Activated CD4-positive, alpha-beta T cell treated with anti-CD3 and anti-CD28 coated beads, Interleukin-10, Interleukin-2, amounts not matched to agents 100 ng/mL and 50 ng/mL, durations not matched to agents 16 hours and 8 hours (primary cell): ENCODE measurements at regions not wholly inside any gene's neighbourhood (a gene's known extent, or its start where the extent isn't known, plus 50 kb on each side); places are given as distances from the start of the nearest gene placed in this dataset.

ENCODE experiments used
- DNase-seq: peaks from one replicate; pipeline ENCODE4 v3.0.0-alpha.2; 2020

DNA sequence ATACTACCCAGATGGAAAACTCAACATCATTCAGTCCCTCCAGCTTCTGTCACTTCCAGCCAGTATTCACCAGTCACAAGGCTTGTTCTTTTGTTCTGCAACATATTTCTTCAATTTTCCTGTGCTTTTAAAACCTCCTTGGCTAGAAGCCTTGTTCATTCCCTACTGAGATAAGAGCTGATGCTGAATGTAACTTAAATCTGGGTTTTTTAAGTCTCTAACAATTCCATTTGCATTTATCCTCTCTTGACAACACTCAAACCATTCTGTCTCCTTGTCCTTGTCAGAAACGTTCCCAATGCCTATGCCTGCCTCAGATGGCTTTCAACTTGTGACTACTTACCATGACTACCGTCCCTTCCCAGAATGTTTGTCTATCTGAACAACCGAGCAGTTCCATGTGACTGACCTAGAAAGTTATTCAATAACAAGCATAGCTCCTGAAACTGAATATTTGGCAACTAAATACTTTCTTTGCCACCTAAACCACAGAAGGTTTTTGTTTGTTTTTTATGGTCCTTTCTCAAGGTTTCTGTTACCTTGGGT is 682.9 kb upstream of the GALNTL6 start:
- DNase-seq, result no peak

DNA sequence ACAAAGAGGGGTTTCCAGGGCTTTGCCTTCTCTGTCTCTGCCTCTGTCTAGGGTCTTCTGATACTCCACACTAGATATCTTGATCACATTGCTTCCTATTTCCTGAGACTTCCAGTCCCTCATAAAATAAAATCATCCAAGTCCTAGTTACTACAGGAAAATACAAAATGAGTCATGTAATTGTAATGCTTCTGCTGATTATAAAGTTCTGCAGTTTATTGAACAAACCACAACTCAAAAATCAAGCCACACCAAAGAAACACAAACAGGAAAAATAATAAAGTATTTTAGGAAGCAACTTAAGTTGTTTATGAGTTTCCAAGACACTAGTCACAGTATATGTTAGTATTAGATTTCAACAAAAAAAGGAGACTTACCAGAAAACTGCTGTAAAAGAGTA is 695.1 kb upstream of the GALNTL6 start:
- no peak for DNase-seq

DNA sequence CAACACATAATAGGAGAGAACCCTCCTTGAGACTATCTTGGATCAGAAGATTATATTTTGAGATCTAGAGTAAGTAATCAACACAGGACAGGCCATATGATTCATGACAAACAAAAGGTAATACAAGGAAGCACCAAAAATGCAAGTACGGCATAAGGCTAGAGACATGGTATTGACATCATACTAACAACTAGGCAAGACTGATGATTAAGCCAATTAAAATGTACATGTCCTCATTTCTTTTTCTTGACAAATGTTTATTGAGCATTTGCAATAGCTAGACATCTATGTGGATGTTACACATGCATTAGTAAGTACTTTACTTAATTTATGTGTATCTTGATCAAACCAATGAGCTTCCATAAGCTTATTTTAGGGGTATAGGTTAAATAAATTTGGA is 695.7 kb upstream of the GALNTL6 start:
- DNase-seq, result no peak

GRCh38 chr4:171101845-171102244 is 711.4 kb upstream of the GALNTL6 start:
- no peak for DNase-seq

- no peak for DNase-seq
These were observed 726.1 kb upstream of the GALNTL6 start for GRCh38 chr4:171087089-171087488.

DNA sequence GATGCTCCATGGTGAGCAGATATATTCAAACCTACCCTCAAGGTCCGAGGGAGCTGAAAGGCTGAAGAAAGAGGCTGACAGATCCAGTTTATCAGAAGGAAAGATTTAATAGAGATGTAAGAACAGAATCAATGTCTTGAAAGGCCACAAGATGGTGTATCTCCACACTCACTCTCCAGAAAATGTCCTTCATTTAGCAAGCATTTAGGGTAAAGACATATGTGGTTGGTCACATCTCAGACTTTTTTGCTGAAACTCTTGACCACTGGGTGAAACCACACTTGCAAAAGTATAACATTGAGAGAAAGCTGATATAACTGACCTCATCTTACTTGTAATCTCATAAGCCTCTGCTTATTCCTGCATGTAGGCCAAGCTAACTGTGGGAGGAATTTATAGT is 745.8 kb upstream of the GALNTL6 start:
- no peak for DNase-seq

GRCh38 chr4:171049380-171049779 is 763.8 kb upstream of the GALNTL6 start:
- DNase-seq, result no peak

- no peak for DNase-seq
These were observed 770.1 kb upstream of the GALNTL6 start for GRCh38 chr4:171042989-171043524.

GRCh38 chr4:171035909-171036308 is 777.3 kb upstream of the GALNTL6 start:
- no peak for DNase-seq

DNA sequence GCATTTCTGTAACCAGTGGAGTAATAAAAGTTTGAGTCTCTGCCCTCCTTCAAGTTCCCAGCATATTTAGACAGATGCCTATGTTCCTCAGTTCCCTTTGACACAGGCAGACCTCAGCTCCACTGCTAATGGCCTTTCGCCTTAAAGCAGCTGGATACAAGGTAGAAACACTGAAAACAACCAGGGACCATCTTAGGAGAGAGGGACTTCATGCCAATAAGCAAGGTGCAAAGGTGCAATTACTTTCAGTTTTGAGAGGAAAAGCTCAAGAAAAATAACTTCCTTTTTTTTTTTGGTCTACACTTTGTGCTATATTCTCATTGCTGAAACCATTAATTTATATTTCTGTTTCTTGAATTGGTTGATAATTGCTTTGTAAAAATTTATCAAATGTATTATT is 781.9 kb upstream of the GALNTL6 start:
- DNase-seq, result no peak

GRCh38 chr4:171025776-171026175 is 787.4 kb upstream of the GALNTL6 start:
- DNase-seq, result no peak

DNA sequence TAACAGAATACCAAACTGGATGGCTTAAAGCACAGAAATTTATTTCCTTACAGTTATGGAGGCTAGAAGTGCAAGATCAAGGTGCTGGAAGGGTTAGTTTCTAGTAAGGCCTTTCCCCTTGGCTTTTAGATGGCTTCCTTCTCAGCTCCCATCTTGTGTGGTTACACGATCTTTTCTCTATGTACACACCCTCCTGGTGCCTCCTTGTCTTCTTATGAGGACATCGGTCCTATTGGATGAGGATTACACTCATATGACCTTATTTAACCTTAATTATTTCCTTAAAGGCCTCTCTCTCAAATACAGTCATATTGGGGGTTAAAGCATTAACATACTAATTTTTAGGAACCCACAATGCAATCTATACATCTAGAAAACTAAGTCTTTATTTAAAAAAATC is 787.9 kb upstream of the GALNTL6 start:
- DNase-seq, result no peak

DNA sequence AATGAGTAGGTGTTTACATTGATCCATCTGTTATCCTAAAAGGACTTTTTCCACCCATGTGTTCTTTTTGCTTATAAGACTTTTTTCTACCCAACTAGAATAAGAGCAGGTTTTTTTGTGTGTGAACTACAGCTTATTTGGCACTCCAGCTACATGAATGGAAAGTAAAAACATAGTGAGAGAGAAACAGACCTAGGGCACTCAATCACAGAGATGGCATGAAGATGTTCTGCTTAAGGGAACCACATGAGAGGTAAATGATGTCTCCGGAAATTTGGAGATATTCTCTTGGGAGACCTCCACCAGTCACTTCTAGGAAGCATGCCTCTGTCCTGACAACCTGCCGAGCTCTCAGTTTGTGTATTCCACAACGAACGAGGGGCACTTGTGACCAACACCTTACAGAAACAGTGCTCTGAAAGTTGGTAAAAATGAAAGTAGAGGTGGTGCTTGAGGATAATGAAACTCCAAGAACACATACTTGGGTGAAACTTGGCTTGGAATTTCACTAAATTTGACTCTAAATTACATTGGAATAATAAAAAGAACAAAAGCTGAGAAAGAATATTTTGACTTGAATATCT is 788.4 kb upstream of the GALNTL6 start:
- DNase-seq, result no peak

DNA sequence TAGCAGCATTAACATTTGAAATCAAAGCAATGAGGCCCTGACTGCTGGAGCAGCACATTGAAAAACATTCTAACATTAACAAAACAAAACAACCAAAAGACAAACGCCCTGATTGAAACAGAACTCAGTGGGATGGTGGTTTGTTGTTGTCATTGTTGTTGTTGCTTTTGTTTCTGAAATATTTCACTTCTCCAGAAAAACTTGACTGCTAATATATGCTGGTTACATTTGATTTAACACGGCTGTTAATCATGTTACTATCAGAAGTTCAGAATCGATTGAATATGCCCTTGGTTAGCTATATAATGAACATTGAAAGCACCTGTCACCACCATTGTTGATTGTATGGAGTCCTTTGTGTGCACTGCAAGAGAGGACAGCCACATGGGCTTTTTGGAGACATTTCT is 790.4 kb upstream of the GALNTL6 start:
- no peak for DNase-seq

- DNase-seq, result no peak
These were observed 795.6 kb upstream of the GALNTL6 start for GRCh38 chr4:171017593-171017992.

GRCh38 chr4:171016145-171016544 is 797.1 kb upstream of the GALNTL6 start:
- no peak for DNase-seq

DNA sequence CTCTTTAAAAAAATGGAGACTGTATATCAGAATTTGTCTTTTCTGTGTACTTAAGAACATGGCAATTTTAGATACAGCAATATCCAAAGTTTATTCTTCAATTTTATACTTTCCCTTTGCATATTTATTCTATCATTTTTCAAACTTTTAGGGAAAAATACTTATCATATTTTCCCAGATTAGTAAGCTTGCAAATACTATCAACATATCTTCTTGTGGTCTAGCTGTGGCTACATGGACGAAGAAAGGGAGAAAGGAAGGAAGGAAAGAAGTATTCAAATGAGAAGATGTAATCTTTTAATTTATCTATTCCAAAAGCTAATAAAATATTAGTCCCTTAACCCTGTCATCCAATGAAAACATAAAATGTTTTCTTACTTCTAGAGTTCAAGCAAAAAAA is 797.8 kb upstream of the GALNTL6 start:
- DNase-seq, result no peak

DNA sequence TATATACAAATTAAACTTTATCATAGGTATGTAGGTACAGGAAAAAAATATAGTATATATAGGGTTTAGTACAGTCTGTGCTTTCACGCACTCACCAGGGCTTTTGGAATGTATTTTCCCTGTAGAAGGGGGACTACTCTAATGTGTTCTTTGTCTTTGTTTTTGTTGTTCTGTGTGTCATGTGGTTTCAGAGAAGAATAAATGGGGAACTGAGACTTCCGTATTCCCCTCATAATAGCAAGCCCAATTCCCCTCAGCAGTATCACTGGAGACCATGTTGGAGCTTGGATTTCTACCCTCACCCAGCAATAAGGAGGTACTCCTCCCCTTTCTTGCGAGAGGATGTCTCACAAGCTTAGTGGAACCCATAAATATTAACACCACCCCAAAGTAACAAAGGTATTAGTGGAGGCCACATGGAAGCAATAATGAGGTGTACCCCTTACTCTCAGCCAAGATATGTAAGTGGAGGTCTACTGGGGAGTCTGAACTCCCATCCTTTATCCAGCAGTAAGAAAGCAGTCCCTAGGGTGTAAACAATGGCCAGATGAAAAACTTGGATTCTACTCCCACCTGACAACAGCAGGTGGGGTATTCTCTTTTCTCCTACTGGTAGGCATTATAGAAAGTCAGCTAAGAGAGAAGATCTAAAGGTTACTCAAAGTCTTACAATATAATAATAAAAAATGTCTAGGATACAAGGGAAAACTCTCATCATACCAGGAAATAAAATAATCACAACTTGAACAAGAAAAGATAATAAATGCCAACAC is 805.4 kb upstream of the GALNTL6 start:
- no peak for DNase-seq

GRCh38 chr4:171002246-171002645 is 811.0 kb upstream of the GALNTL6 start:
- DNase-seq, result no peak

- DNase-seq, result peak; percentile 4
These were observed 822.1 kb upstream of the GALNTL6 start for GRCh38 chr4:170990989-170991589.

- DNase-seq, result no peak
These were observed 824.8 kb upstream of the GALNTL6 start for GRCh38 chr4:170988446-170988845.

- no peak for DNase-seq
These were observed 833.5 kb upstream of the GALNTL6 start for GRCh38 chr4:170979736-170980135.

DNA sequence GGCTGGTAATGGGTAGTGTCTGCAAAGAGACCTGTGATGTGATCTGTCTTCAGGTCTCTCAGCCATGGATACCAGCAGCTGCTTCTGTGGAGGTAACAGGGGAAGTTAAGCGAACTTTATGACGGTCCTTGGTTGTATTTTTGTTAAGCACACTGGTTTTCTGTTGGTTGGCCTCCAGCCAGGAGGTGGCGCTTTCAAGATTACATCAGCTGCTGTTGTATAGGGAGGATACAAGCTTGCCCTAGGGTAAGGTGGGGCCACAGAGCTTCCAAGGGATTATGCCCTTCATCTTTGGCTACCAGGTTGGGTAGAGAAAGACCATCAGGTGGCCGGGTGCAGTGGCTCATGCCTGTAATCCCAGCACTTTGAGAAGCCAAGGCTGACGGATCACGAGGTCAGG is 834.2 kb upstream of the GALNTL6 start:
- no peak for DNase-seq

DNA sequence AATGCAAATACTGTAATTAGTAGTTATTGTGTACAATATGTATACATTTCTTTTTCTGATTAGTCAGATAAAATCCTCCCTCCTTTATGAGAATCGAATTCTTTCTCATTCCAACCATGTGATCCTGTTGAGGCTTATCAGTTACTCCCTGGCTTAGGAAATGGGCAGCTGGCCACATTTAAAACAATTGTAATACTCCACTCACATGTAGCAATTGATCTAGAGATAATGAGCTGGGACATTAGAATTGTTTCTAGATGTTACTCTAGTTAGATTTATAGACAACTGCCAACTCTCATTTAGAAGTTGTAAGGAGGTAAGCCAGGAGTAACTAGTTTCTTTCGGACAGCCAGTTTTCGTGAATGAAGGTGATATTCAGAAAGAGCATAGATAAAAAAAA is 859.3 kb upstream of the AADAT start:
- DNase-seq, result no peak
